AG10803 (cell line): ENCODE measurements at regions not wholly inside any gene's neighbourhood (a gene's known extent, or its start where the extent isn't known, plus 50 kb on each side); places are given as distances from the start of the nearest gene placed in this dataset.

ENCODE experiments used
- DNase-seq: peaks from one replicate; pipeline ENCODE4 v3.0.0; 2010; ENCODE audit warnings: low read depth
- H3K4me3 ChIP-seq: 2 replicates; pipeline ENCODE4 v1.5.1; 2011; ENCODE audit warnings: mild to moderate bottlenecking, low read length, control low read depth
- CTCF ChIP-seq: conservative IDR thresholded peaks from 2 replicates; pipeline ENCODE4 v1.5.1; 2011; ENCODE audit warnings: mild to moderate bottlenecking, low read length, control low read depth, inconsistent platforms

- no peak for DNase-seq
- TF ChIP-seq CTCF, result no peak
- no peak overlapping the region for H3K4me3 ChIP-seq
Measured at GRCh38 chr7:85396676-85397075, 209.8 kb upstream of the SEMA3D start.

GRCh38 chr7:85392789-85393188 is 205.9 kb upstream of the SEMA3D start:
- no peak for DNase-seq
- TF ChIP-seq CTCF, result no peak
- no peak overlapping the region for H3K4me3 ChIP-seq

- no peak for TF ChIP-seq CTCF
- H3K4me3 ChIP-seq, result no peak overlapping the region
- no peak for DNase-seq
Measured at GRCh38 chr7:85392326-85392725, 205.5 kb upstream of the SEMA3D start.

GRCh38 chr7:85386460-85386859 is 199.6 kb upstream of the SEMA3D start:
- no peak for TF ChIP-seq CTCF
- H3K4me3 ChIP-seq, result no peak overlapping the region
- no peak for DNase-seq

- DNase-seq, result no peak
- no peak for TF ChIP-seq CTCF
- H3K4me3 ChIP-seq, result no peak overlapping the region
Measured at GRCh38 chr7:85384392-85384791, 197.5 kb upstream of the SEMA3D start.

- H3K4me3 ChIP-seq, result no peak overlapping the region
- no peak for TF ChIP-seq CTCF
- no peak for DNase-seq
Measured at GRCh38 chr7:85381212-85381611, 194.4 kb upstream of the SEMA3D start.

GRCh38 chr7:85376589-85376988 is 189.7 kb upstream of the SEMA3D start:
- no peak for TF ChIP-seq CTCF
- DNase-seq, result no peak
- no peak overlapping the region for H3K4me3 ChIP-seq
